Neuronal stem cell (in vitro differentiated cells): ENCODE measurements at regions not wholly inside any gene's neighbourhood (a gene's known extent, or its start where the extent isn't known, plus 50 kb on each side); places are given as distances from the start of the nearest gene placed in this dataset.

Experiments
- DNase-seq: peaks from one replicate; pipeline ENCODE4 v3.0.0-alpha.2; 2013; ENCODE audit warnings: low spot score
- H2AFZ ChIP-seq: one replicate; pipeline ENCODE4 v1.6.1; 2013; ENCODE audit warnings: mild to moderate bottlenecking, low read length, inconsistent platforms
- H2AK5ac ChIP-seq: 2 replicates; pipeline ENCODE4 v1.6.1; 2013; ENCODE audit warnings: low read depth, mild to moderate bottlenecking, inconsistent platforms, low read length, moderate library complexity, mixed read lengths
- H2BK120ac ChIP-seq: 2 replicates; pipeline ENCODE4 v1.6.1; 2013; ENCODE audit warnings: low read depth, mild to moderate bottlenecking, inconsistent platforms, low read length, moderate library complexity, mixed read lengths
- H2BK12ac ChIP-seq: one replicate; pipeline ENCODE4 v1.6.1; 2013; ENCODE audit warnings: low read length, inconsistent platforms
- H2BK15ac ChIP-seq: 2 replicates; pipeline ENCODE4 v1.6.1; 2013; ENCODE audit warnings: mild to moderate bottlenecking, low read length, inconsistent platforms, mixed read lengths
- H2BK5ac ChIP-seq: one replicate; pipeline ENCODE4 v1.6.1; 2013; ENCODE audit warnings: inconsistent platforms, mild to moderate bottlenecking, low read length, moderate library complexity
- H3K14ac ChIP-seq: one replicate; pipeline ENCODE4 v1.6.1; 2013; ENCODE audit warnings: low read length, inconsistent platforms
- H3K18ac ChIP-seq: 2 replicates; pipeline ENCODE4 v1.6.1; 2013; ENCODE audit warnings: low read length, inconsistent platforms
- H3K23ac ChIP-seq: 2 replicates; pipeline ENCODE4 v1.6.1; 2013; ENCODE audit warnings: low read depth, mild to moderate bottlenecking, mixed read lengths, low read length, inconsistent platforms; ENCODE audit not compliant: poor library complexity
- H3K27ac ChIP-seq: replicated peaks from 3 replicates; pipeline ENCODE4 v1.5.1; 2013; ENCODE audit warnings: low read length, inconsistent platforms
- H3K27me3 ChIP-seq, 3 experiments: 2 replicates each; pipeline ENCODE4 v1.6.1; 2013; ENCODE audit warnings: low read length in 3 of 3, mild to moderate bottlenecking in 2 of 3, inconsistent platforms in 1 of 3, low read depth in 1 of 3, mixed read lengths in 1 of 3, moderate library complexity in 1 of 3; ENCODE audit not compliant: control insufficient read depth in 3 of 3, insufficient read depth in 3 of 3
- H3K36me3 ChIP-seq, 2 donors: replicated peaks in 1 of 2; 2 replicates each; pipeline ENCODE4 v1.6.1; 2013; ENCODE audit warnings: low read length in 2 of 2; ENCODE audit not compliant: control insufficient read depth in 2 of 2, insufficient read depth in 2 of 2
- H3K4ac ChIP-seq: 2 replicates; pipeline ENCODE4 v1.6.1; 2013; ENCODE audit warnings: inconsistent platforms, mild to moderate bottlenecking, low read length, moderate library complexity
- H3K4me1 ChIP-seq, 2 donors: 1 replicate in 1 of 2; 2 replicates in 1 of 2; pipeline ENCODE4 v1.6.1; 2013; ENCODE audit warnings: low read length in 2 of 2, low read depth in 1 of 2; ENCODE audit not compliant: control insufficient read depth in 2 of 2, insufficient read depth in 1 of 2
- H3K4me2 ChIP-seq: one replicate; pipeline ENCODE4 v1.6.1; 2013; ENCODE audit warnings: mild to moderate bottlenecking, low read length, inconsistent platforms; ENCODE audit not compliant: insufficient read depth, poor library complexity, severe bottlenecking
- H3K4me3 ChIP-seq, 2 donors: 2 replicates each; pipeline ENCODE4 v1.5.1; 2013; ENCODE audit warnings: low read length in 2 of 2, mild to moderate bottlenecking in 2 of 2, inconsistent platforms in 1 of 2, moderate library complexity in 1 of 2
- H3K79me1 ChIP-seq: one replicate; pipeline ENCODE4 v1.6.1; 2013; ENCODE audit warnings: low read depth, mild to moderate bottlenecking, inconsistent platforms, low read length, moderate library complexity
- H3K9ac ChIP-seq: one replicate; pipeline ENCODE4 v1.6.1; 2013; ENCODE audit warnings: mild to moderate bottlenecking, low read depth, low read length, inconsistent platforms; ENCODE audit not compliant: poor library complexity
- H3K9me3 ChIP-seq, 2 donors: replicated peaks in 1 of 2; 2 replicates each; pipeline versions ENCODE3 to v1.6.1; 2013; ENCODE audit warnings: low read length in 2 of 2, mild to moderate bottlenecking in 2 of 2, inconsistent platforms in 1 of 2, low read depth in 1 of 2, mixed read lengths in 1 of 2, moderate library complexity in 1 of 2; ENCODE audit not compliant: control insufficient read depth in 2 of 2, insufficient read depth in 1 of 2
- H4K8ac ChIP-seq: one replicate; pipeline ENCODE4 v1.6.1; 2013; ENCODE audit warnings: low read depth, mild to moderate bottlenecking, inconsistent platforms, low read length, moderate library complexity
- H4K91ac ChIP-seq: one replicate; pipeline ENCODE4 v1.6.1; 2013; ENCODE audit warnings: low read length, low read depth, mild to moderate bottlenecking, inconsistent platforms; ENCODE audit not compliant: poor library complexity
- WGBS, 2 donors: extraction: QIAGEN DNeasy Blood & Tissue Kit; methylation state at CpG; one replicate each; pipeline ENCODE4 v1.1.7; 2013; ENCODE audit warnings: missing lambda C conversion rate in 2 of 2, mixed read lengths in 1 of 2; ENCODE audit not compliant: insufficient read length in 2 of 2, insufficient replicate concordance in 1 of 2; ENCODE audit errors: extremely low coverage in 2 of 2; 5-methylcytosine and 5-hydroxymethylcytosine counted together

DNA sequence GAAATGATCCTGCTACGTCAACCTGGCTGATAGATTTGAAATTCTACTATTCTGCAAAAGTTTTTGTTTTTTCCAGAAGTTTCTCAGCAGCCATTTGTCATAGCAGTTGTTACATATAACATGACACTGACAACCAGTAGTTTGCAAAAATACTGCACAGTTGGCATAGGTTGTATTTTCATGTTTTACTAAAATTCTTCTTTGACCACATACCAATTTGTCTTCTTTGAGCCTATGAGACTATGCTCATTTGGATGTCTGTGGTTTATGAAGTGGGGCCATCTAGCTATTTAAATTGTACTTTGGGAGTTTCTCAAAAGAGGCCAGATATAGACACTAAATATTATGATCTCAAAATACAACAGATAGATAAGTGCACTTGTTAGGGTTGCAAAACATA, 104.9 kb upstream of the PREP start:
- Histone ChIP-seq H3K23ac (no peak overlapping the region), H3K4me1 (no peaks in the 10 kb centered on the region), H3K27me3 (peaks cover 0 to 11% (median 0%) of the 10 kb centered on the region in 3 experiments), H2AK5ac (no peak overlapping the region), H3K18ac (no peak overlapping the region), H3K9me3 (no peaks in the 10 kb centered on the region), H3K4me3 (no peak overlapping the region), H4K8ac (no peak overlapping the region), H2BK120ac (no peak overlapping the region), H2BK15ac (no peak overlapping the region), H3K79me1 (no peaks in the 10 kb centered on the region), H2BK5ac (no peak overlapping the region), H3K4ac (no peak overlapping the region), H2AFZ (no peak overlapping the region), H3K27ac (no peak overlapping the region), H3K9ac (no peak overlapping the region), H3K14ac (no peak overlapping the region), H2BK12ac (no peak overlapping the region), H3K36me3 (no peaks in the 10 kb centered on the region), H4K91ac (no peak overlapping the region), H3K4me2 (no peak overlapping the region)
- no peak for DNase-seq
- no CpG with 5 or more reads among the region's 1 CpG for WGBS, 2 donors

DNA sequence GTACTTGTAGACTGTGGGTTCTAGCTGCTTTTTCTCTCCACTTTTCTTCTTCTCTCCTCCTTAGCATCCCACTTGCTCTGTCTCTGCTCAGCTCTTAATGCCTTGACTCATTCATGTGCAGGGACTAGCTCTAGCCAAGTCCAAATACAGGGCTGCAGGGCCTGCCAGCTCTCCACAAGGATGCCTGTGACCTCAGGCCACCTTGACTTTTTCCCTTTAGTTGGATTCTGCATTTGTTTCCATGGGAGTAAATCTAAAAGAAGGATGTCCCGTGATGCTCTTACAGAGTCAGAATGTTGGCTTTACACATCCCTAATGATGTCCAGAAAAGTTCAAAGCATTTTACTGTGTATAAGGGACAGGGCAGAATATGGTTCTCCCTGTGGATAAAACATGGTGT, 101.8 kb upstream of the PREP start:
- Histone ChIP-seq H3K27me3 (peaks cover 0 to 11% (median 0%) of the 10 kb centered on the region in 3 experiments), H3K4me3 (no peak overlapping the region), H2BK5ac (no peak overlapping the region), H4K91ac (no peak overlapping the region), H3K14ac (no peak overlapping the region), H3K4me1 (peaks cover 0 to 2% of the 10 kb centered on the region in 2 donors), H3K9ac (no peak overlapping the region), H4K8ac (no peak overlapping the region), H2BK120ac (no peak overlapping the region), H3K4ac (no peak overlapping the region), H2BK15ac (no peak overlapping the region), H3K27ac (no peak overlapping the region), H3K4me2 (no peak overlapping the region), H3K36me3 (no peaks in the 10 kb centered on the region), H3K9me3 (no peaks in the 10 kb centered on the region), H2AK5ac (no peak overlapping the region), H3K79me1 (no peaks in the 10 kb centered on the region), H3K18ac (no peak overlapping the region), H2AFZ (no peak overlapping the region), H3K23ac (no peak overlapping the region), H2BK12ac (no peak overlapping the region)
- no CpG with 5 or more reads among the region's 1 CpG for WGBS, 2 donors
- no peak for DNase-seq

DNA sequence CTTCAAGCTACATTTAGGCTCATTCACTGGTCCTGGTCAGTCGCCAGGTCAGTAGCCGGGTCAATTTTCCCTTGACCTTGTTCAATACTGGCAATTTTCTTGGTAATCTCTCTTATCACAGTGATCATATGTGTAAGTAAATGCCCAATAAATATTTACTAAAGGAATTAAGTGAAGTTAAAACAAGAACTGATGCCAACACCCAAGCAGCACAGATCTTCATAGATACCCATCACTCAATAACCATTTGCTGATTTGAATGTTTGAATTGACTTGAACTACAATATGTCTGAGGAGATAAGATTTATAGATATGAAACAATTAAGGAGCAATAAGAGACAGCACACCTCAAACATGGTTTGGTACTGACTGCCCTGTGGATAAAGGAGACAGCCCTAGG, 100.8 kb upstream of the PREP start:
- Histone ChIP-seq H3K4me2 (no peak overlapping the region), H2AFZ (no peak overlapping the region), H3K9me3 (no peaks in the 10 kb centered on the region), H4K8ac (no peak overlapping the region), H3K27me3 (peaks cover 0 to 11% (median 0%) of the 10 kb centered on the region in 3 experiments), H3K4me1 (peaks cover 0 to 2% of the 10 kb centered on the region in 2 donors), H3K18ac (no peak overlapping the region), H3K4ac (no peak overlapping the region), H3K36me3 (no peaks in the 10 kb centered on the region), H2BK15ac (no peak overlapping the region), H2BK5ac (no peak overlapping the region), H2BK120ac (no peak overlapping the region), H3K23ac (no peak overlapping the region), H2BK12ac (no peak overlapping the region), H4K91ac (no peak overlapping the region), H3K27ac (no peak overlapping the region), H3K4me3 (no peak overlapping the region), H3K14ac (no peak overlapping the region), H2AK5ac (no peak overlapping the region), H3K79me1 (no peaks in the 10 kb centered on the region), H3K9ac (no peak overlapping the region)
- no CpG with 5 or more reads among the region's 2 CpGs for WGBS, 2 donors
- no peak for DNase-seq

DNA sequence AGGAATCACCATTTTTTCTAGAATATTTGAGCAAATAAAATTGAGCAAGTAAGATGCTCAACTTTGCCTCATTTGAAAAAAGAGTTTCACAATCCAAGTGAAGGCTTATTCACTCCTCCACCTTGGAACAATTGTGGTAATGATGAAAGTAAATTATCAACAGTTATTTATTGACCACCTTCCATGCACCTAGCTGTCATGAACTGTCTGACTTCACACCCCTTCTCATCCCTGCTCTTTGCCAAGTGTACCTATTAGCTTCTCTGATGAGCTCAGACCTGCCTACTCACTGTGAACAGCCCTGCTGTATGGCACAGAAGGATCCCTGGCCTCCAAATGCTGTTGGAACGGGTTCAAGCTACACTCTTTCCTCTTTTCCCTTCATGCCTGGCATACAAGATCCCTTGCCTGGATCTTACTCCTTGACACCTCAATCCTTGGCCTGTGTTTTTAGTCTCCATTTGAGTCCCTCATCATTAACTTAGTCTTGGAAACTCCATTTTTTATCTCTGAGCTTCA, 99.0 kb upstream of the PREP start:
- H3K4me2 ChIP-seq, result no peak overlapping the region
- peak overlapping the region; percentile 7 for H3K18ac ChIP-seq
- no peak overlapping the region for H3K27ac ChIP-seq
- no peak overlapping the region for H3K4me3 ChIP-seq
- H3K4me1 ChIP-seq, result peaks cover 0 to 2% of the 10 kb centered on the region in 2 donors
- H3K23ac ChIP-seq, result no peak overlapping the region
- no peak overlapping the region for H2BK12ac ChIP-seq
- no peak overlapping the region for H2BK5ac ChIP-seq
- H3K79me1 ChIP-seq, result no peaks in the 10 kb centered on the region
- no peak overlapping the region for H4K91ac ChIP-seq
- no peak for DNase-seq
- no peak overlapping the region for H2BK120ac ChIP-seq
- H3K9me3 ChIP-seq, result no peaks in the 10 kb centered on the region
- no peak overlapping the region for H2AK5ac ChIP-seq
- no peak overlapping the region for H2AFZ ChIP-seq
- H3K14ac ChIP-seq, result no peak overlapping the region
- H3K9ac ChIP-seq, result no peak overlapping the region
- H3K36me3 ChIP-seq, result no peaks in the 10 kb centered on the region
- H3K4ac ChIP-seq, result no peak overlapping the region
- peaks cover 0 to 11% (median 0%) of the 10 kb centered on the region in 3 experiments for H3K27me3 ChIP-seq
- no peak overlapping the region for H2BK15ac ChIP-seq
- no CpG with 5 or more reads among the region's 1 CpG for WGBS, 2 donors
- H4K8ac ChIP-seq, result no peak overlapping the region
